IMR-90 (cell line): ENCODE measurements at regions not wholly inside any gene's neighbourhood (a gene's known extent, or its start where the extent isn't known, plus 50 kb on each side); places are given as distances from the start of the nearest gene placed in this dataset.

Experiments
- ATAC-seq: fragments of 200-7000 bp; cut with Tn5 transposase; 2 replicates; pipeline ENCODE4 v1.9.1; 2020; ENCODE audit warnings: low read depth, mild to moderate bottlenecking, moderate library complexity
- BruUV-seq: library from RNA; stranded (reverse); fragments of 400-500 nt; replicated peaks from 2 replicates; lab custom pipeline; 2021; lab: Mats Ljungman, UMichigan
- CTCF ChIA-PET: fragments of 300-600 bp; formaldehyde crosslinking; extraction: SDS; loops from one replicate; lab custom pipeline; 2021; ENCODE audit warnings: antibody characterized with exemption; lab: Yijun Ruan, JAX
- POLR2A ChIA-PET: fragments of 300-600 bp; sonication (Branson Sonifier 250); formaldehyde crosslinking; loops from one replicate; lab custom pipeline; 2022; ENCODE audit warnings: antibody characterized with exemption; ENCODE audit not compliant: unreplicated experiment; lab: Charles Lee
- DNase-seq: peaks from one replicate; pipeline ENCODE4 v3.0.0; 2013
- H2AFZ ChIP-seq: replicated peaks from 2 replicates; pipeline ENCODE3; 2013; ENCODE audit warnings: low read length, mild to moderate bottlenecking; ENCODE audit not compliant: poor library complexity
- H2AK5ac ChIP-seq: 2 replicates; pipeline ENCODE4 v1.6.1; 2013; ENCODE audit warnings: low read depth, low read length, inconsistent platforms
- H2AK9ac ChIP-seq: replicated peaks from 2 replicates; pipeline ENCODE3; 2013; ENCODE audit warnings: mild to moderate bottlenecking, low read depth, low read length, moderate library complexity; ENCODE audit not compliant: poor library complexity
- H2BK120ac ChIP-seq: 2 replicates; pipeline ENCODE4 v1.6.1; 2013; ENCODE audit warnings: low read depth, low read length, inconsistent platforms
- H2BK15ac ChIP-seq: 3 replicates; pipeline ENCODE4 v1.6.1; 2013; ENCODE audit warnings: low read depth, low read length, inconsistent platforms
- H2BK20ac ChIP-seq: 2 replicates; pipeline ENCODE4 v1.6.1; 2013; ENCODE audit warnings: low read depth, mild to moderate bottlenecking, inconsistent platforms, low read length, moderate library complexity
- H2BK5ac ChIP-seq: 2 replicates; pipeline ENCODE4 v1.6.1; 2013; ENCODE audit warnings: mild to moderate bottlenecking, low read depth, low read length, inconsistent platforms; ENCODE audit not compliant: poor library complexity, severe bottlenecking
- H3K14ac ChIP-seq: replicated peaks from 2 replicates; pipeline ENCODE4 v1.6.1; 2013; ENCODE audit warnings: low read depth, low read length, inconsistent platforms
- H3K18ac ChIP-seq: 2 replicates; pipeline ENCODE4 v1.6.1; 2013; ENCODE audit warnings: low read depth, low read length, control low read depth
- H3K23ac ChIP-seq: 2 replicates; pipeline ENCODE4 v1.6.1; 2013; ENCODE audit warnings: low read depth, low read length, inconsistent platforms
- H3K27ac ChIP-seq: 2 replicates; pipeline ENCODE4 v1.5.1; 2013; ENCODE audit warnings: mild to moderate bottlenecking, control low read depth, low read length; ENCODE audit not compliant: insufficient read depth
- H3K27me3 ChIP-seq: 2 replicates; pipeline ENCODE4 v1.6.1; 2013; ENCODE audit warnings: low read length; ENCODE audit not compliant: control insufficient read depth, insufficient read depth
- H3K36me3 ChIP-seq: 2 replicates; pipeline ENCODE4 v1.6.1; 2013; ENCODE audit warnings: low read length, mixed read lengths; ENCODE audit not compliant: control insufficient read depth, insufficient read depth
- H3K4ac ChIP-seq: 2 replicates; pipeline ENCODE4 v1.6.1; 2013; ENCODE audit warnings: low read depth, low read length, inconsistent platforms
- H3K4me1 ChIP-seq: 2 replicates; pipeline ENCODE4 v1.6.1; 2013; ENCODE audit warnings: low read length, mixed read lengths; ENCODE audit not compliant: control insufficient read depth, insufficient read depth
- H3K4me2 ChIP-seq: 2 replicates; pipeline ENCODE4 v1.6.1; 2013; ENCODE audit warnings: low read depth, mild to moderate bottlenecking, control low read depth, low read length, moderate library complexity
- H3K4me3 ChIP-seq: 2 replicates; pipeline ENCODE4 v1.5.1; 2013; ENCODE audit warnings: low read depth, mild to moderate bottlenecking, control low read depth, low read length, moderate library complexity; ENCODE audit not compliant: insufficient read depth
- H3K56ac ChIP-seq: 2 replicates; pipeline ENCODE4 v1.6.1; 2013; ENCODE audit warnings: low read length, inconsistent platforms; ENCODE audit not compliant: insufficient read depth; ENCODE audit errors: extremely low read depth
- H3K79me1 ChIP-seq, 2 experiments: 2 replicates each; pipeline ENCODE4 v1.6.1; 2013; ENCODE audit warnings: low read length in 2 of 2, inconsistent platforms in 1 of 2, low read depth in 1 of 2
- H3K9ac ChIP-seq: 2 replicates; pipeline ENCODE4 v1.6.1; 2013; ENCODE audit warnings: low read depth, low read length, control low read depth
- H3K9me1 ChIP-seq: 2 replicates; pipeline ENCODE4 v1.6.1; 2013; ENCODE audit warnings: low read length, inconsistent platforms; ENCODE audit not compliant: insufficient read depth
- H3K9me3 ChIP-seq: 2 replicates; pipeline ENCODE4 v1.6.1; 2013; ENCODE audit warnings: low read length; ENCODE audit not compliant: control insufficient read depth, insufficient read depth
- H4K20me1 ChIP-seq: 2 replicates; pipeline ENCODE4 v1.6.1; 2013; ENCODE audit warnings: low read length, inconsistent platforms; ENCODE audit not compliant: insufficient read depth
- H4K5ac ChIP-seq: 2 replicates; pipeline ENCODE4 v1.6.1; 2013; ENCODE audit warnings: mild to moderate bottlenecking, low read depth, low read length, control low read depth
- H4K8ac ChIP-seq, 2 experiments: 2 replicates each; pipeline ENCODE4 v1.6.1; 2013; ENCODE audit warnings: low read depth in 2 of 2, low read length in 2 of 2, control low read depth in 1 of 2, inconsistent platforms in 1 of 2
- H4K91ac ChIP-seq: 2 replicates; pipeline ENCODE4 v1.6.1; 2013; ENCODE audit warnings: low read depth, low read length, inconsistent platforms; ENCODE audit not compliant: insufficient read depth
- MAFK ChIP-seq: IDR thresholded peaks from 2 replicates; pipeline ENCODE4 v1.6.1; 2012; ENCODE audit warnings: low read depth, low read length, improper control_type of control experiment
- NFE2L2 ChIP-seq: fragments of 150-350 bp; IDR thresholded peaks from 2 replicates; pipeline ENCODE4 v1.6.1; 2016; ENCODE audit warnings: low read depth, mild to moderate bottlenecking, low read length
- dilution Hi-C: fragments of 300-500 bp; cut with HindIII; formaldehyde crosslinking; loops from one replicate; pipeline ENCODE4 v1.14.3; 2018; ENCODE audit warnings: low sequenced_read_pairs; ENCODE audit not compliant: unreplicated experiment
- in situ Hi-C: fragments of 300-500 bp; cut with MboI; formaldehyde crosslinking; loops from 3 replicates; pipeline ENCODE4 v1.14.3; 2019; ENCODE audit warnings: low sequenced_read_pairs, inconsistent platforms, mixed read lengths
- intact Hi-C: fragments of 100-400 bp; cut with micrococcal nuclease; formaldehyde crosslinking; loops from 2 replicates; pipeline ENCODE4 v1.10.0; 2022

GRCh38 chr9:14014744-14015143 is 299.2 kb downstream of the NFIB start:
- H3K4me1 ChIP-seq = no peaks in the 10 kb centered on the region
- DNase-seq (no peak), ATAC-seq (no peak)
- H3K79me1 ChIP-seq = no peaks in the 10 kb centered on the region
- H3K9me1 ChIP-seq = no peaks in the 10 kb centered on the region
- in situ Hi-C loops = no loop called here
- H3K18ac ChIP-seq = no peak overlapping the region
- no peak overlapping the region for H4K8ac ChIP-seq
- no peaks in the 10 kb centered on the region for H3K36me3 ChIP-seq
- no peak overlapping the region for H3K4me3 ChIP-seq
- BruUV-seq = no TSS peak
- no peak overlapping the region for H3K4ac ChIP-seq
- no peak overlapping the region for H4K5ac ChIP-seq
- no peak overlapping the region for H2AK9ac ChIP-seq
- POLR2A ChIA-PET = no interaction called here
- H4K91ac ChIP-seq = no peak overlapping the region
- H3K27ac ChIP-seq = no peak overlapping the region
- H3K14ac ChIP-seq = no peak overlapping the region
- no peak overlapping the region for H3K56ac ChIP-seq
- H2BK5ac ChIP-seq = no peak overlapping the region
- H2AFZ ChIP-seq = no peak overlapping the region
- H2BK15ac ChIP-seq = no peak overlapping the region
- H3K27me3 ChIP-seq = peaks cover 1% of the 10 kb centered on the region; the same call in 1 of the 2 replicates
- no peak overlapping the region for H3K4me2 ChIP-seq
- dilution Hi-C loops = no loop called here
- H4K20me1 ChIP-seq = no peaks in the 10 kb centered on the region
- H3K9ac ChIP-seq = no peak overlapping the region
- H2BK120ac ChIP-seq = no peak overlapping the region
- intact Hi-C loops = no loop called here
- H2BK20ac ChIP-seq = no peak overlapping the region
- H2AK5ac ChIP-seq = no peak overlapping the region
- no peaks in the 10 kb centered on the region for H3K9me3 ChIP-seq
- no peak overlapping the region for H3K23ac ChIP-seq
- no peak for TF ChIP-seq MAFK
- no peak for TF ChIP-seq NFE2L2
- CTCF ChIA-PET = interaction anchor here (1.2 kb wide), 1 partner anchor 26 kb away, joined by 6 read pairs; no protein-coding TSS in a partner anchor
